ENCODE measurements at regions not wholly inside any gene's neighbourhood (a gene's known extent, or its start where the extent isn't known, plus 50 kb on each side); places are given as distances from the start of the nearest gene placed in this dataset.

DNA sequence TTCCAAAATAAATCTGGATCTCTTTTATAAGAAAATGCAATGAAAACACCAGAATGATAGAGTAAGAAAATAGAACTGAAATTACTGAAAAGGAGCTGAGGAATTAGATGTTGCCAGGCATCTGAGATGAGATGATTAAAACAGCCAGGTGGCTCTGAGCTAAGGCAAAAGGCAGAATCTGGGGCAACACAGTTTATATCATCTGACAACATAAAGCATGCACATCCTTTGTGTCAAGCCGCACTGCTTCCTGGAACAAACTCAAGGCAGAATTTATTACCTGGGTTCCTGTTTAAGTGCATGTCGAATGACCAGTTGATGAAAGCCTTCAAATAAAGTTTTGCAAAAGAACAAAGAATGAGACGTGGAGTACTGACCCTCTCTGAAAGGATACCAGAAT is 247.0 kb downstream of the SNX10 start:
- TF ChIP-seq SP1 (IDR thresholded peaks at IDR 0.05; ENCODE audit: low read depth) (no peak), POLR2AphosphoS5 (IDR thresholded peaks at IDR 0.05; ENCODE audit: low read depth, low read length) (no peak), YY1 (IDR thresholded peaks at IDR 0.05; ENCODE audit: extremely low read depth, insufficient replicate concordance, low read depth, low read length) (no peak), CEBPB (IDR thresholded peaks at IDR 0.05; ENCODE audit: low read depth) (no peak), EZH2 (IDR thresholded peaks at IDR 0.05) (no peak), CBX3 (IDR thresholded peaks at IDR 0.05; ENCODE audit: low read depth) (no peak), RAD21 (IDR thresholded peaks at IDR 0.05; ENCODE audit: low read depth) (no peak), POLR2A (IDR thresholded peaks at IDR 0.05; ENCODE audit: borderline replicate concordance, extremely low read depth, insufficient read depth, insufficient read length) (no peak), ZFX (IDR thresholded peaks at IDR 0.05) (no peak), EZH2phosphoT487 (IDR thresholded peaks at IDR 0.05; ENCODE audit: borderline replicate concordance) (no peak)
- TF ChIP-seq, protein P1, sequence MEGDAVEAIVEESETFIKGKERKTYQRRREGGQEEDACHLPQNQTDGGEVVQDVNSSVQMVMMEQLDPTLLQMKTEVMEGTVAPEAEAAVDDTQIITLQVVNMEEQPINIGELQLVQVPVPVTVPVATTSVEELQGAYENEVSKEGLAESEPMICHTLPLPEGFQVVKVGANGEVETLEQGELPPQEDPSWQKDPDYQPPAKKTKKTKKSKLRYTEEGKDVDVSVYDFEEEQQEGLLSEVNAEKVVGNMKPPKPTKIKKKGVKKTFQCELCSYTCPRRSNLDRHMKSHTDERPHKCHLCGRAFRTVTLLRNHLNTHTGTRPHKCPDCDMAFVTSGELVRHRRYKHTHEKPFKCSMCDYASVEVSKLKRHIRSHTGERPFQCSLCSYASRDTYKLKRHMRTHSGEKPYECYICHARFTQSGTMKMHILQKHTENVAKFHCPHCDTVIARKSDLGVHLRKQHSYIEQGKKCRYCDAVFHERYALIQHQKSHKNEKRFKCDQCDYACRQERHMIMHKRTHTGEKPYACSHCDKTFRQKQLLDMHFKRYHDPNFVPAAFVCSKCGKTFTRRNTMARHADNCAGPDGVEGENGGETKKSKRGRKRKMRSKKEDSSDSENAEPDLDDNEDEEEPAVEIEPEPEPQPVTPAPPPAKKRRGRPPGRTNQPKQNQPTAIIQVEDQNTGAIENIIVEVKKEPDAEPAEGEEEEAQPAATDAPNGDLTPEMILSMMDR (IDR thresholded peaks at IDR 0.05 in 2 of 3, conservative IDR thresholded peaks at IDR 0.05 in 1 of 3; ENCODE audit: borderline replicate concordance in 1 of 3, insufficient read depth in 1 of 3, low read depth in 2 of 3, low read length in 2 of 3), result no peak
- TF ChIP-seq, protein P2, sequence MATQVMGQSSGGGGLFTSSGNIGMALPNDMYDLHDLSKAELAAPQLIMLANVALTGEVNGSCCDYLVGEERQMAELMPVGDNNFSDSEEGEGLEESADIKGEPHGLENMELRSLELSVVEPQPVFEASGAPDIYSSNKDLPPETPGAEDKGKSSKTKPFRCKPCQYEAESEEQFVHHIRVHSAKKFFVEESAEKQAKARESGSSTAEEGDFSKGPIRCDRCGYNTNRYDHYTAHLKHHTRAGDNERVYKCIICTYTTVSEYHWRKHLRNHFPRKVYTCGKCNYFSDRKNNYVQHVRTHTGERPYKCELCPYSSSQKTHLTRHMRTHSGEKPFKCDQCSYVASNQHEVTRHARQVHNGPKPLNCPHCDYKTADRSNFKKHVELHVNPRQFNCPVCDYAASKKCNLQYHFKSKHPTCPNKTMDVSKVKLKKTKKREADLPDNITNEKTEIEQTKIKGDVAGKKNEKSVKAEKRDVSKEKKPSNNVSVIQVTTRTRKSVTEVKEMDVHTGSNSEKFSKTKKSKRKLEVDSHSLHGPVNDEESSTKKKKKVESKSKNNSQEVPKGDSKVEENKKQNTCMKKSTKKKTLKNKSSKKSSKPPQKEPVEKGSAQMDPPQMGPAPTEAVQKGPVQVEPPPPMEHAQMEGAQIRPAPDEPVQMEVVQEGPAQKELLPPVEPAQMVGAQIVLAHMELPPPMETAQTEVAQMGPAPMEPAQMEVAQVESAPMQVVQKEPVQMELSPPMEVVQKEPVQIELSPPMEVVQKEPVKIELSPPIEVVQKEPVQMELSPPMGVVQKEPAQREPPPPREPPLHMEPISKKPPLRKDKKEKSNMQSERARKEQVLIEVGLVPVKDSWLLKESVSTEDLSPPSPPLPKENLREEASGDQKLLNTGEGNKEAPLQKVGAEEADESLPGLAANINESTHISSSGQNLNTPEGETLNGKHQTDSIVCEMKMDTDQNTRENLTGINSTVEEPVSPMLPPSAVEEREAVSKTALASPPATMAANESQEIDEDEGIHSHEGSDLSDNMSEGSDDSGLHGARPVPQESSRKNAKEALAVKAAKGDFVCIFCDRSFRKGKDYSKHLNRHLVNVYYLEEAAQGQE (IDR thresholded peaks at IDR 0.05; ENCODE audit: low read depth), result no peak
